Left hindlimb (tissue), 1 donor: ENCODE measurements at regions not wholly inside any gene's neighbourhood (a gene's known extent, or its start where the extent isn't known, plus 50 kb on each side); places are given as distances from the start of the nearest gene placed in this dataset.

Experiments used
- DNase-seq: peaks from one replicate; pipeline ENCODE4 v3.0.0-alpha.2; 2018

GRCh38 chr7:95662987-95663386 is 66.7 kb upstream of the PDK4 start:
- no peak for DNase-seq

- no peak for DNase-seq
Measured at GRCh38 chr7:95660023-95660434, 63.7 kb upstream of the PDK4 start.

GRCh38 chr7:95658676-95659075 is 62.4 kb upstream of the PDK4 start:
- no peak for DNase-seq

- no peak for DNase-seq
Measured at GRCh38 chr7:95649546-95649945, 53.2 kb upstream of the PDK4 start.

GRCh38 chr7:95646350-95646749 is 50.0 kb upstream of the PDK4 start:
- DNase-seq: no peak
